ENCODE measurements at regions not wholly inside any gene's neighbourhood (a gene's known extent, or its start where the extent isn't known, plus 50 kb on each side); places are given as distances from the start of the nearest gene placed in this dataset.

DNA sequence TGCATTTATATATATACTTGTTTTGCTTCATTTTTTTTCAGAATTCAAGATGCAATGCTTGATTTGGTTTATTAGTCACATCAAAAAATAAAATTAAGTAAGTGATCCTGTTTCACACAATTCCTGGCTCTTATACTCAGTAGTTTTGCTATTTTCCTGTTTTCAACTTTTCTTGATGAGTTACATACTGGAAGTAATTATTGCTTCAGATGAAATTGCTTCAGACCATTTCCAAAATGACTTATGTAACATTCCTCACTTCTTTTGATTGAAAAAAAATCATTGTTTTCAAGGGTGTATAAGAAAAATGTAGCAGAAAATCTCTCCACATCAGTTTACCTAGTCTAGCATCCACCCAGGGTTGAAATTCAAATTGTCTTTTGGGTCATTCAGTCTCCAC is 65.0 kb downstream of the RGS2 start:
- Histone ChIP-seq H3K36me3 (no peaks in the 10 kb centered on the region), H3K27me3 (no peaks in the 10 kb centered on the region), H3K4me1 (no peaks in the 10 kb centered on the region), H3K9me3 (no peaks in the 10 kb centered on the region), H3K27ac (no peak overlapping the region), H3K4me3 (no peak overlapping the region)
- no peak for DNase-seq
- intact Hi-C loops (cut with DNase I; ENCODE audit: low total_unique reads) = no loop called here
- TF ChIP-seq, protein P1, sequence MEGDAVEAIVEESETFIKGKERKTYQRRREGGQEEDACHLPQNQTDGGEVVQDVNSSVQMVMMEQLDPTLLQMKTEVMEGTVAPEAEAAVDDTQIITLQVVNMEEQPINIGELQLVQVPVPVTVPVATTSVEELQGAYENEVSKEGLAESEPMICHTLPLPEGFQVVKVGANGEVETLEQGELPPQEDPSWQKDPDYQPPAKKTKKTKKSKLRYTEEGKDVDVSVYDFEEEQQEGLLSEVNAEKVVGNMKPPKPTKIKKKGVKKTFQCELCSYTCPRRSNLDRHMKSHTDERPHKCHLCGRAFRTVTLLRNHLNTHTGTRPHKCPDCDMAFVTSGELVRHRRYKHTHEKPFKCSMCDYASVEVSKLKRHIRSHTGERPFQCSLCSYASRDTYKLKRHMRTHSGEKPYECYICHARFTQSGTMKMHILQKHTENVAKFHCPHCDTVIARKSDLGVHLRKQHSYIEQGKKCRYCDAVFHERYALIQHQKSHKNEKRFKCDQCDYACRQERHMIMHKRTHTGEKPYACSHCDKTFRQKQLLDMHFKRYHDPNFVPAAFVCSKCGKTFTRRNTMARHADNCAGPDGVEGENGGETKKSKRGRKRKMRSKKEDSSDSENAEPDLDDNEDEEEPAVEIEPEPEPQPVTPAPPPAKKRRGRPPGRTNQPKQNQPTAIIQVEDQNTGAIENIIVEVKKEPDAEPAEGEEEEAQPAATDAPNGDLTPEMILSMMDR (IDR thresholded peaks at IDR 0.05) = no peak
- no peak for TF ChIP-seq POLR2A (IDR thresholded peaks at IDR 0.05)

DNA sequence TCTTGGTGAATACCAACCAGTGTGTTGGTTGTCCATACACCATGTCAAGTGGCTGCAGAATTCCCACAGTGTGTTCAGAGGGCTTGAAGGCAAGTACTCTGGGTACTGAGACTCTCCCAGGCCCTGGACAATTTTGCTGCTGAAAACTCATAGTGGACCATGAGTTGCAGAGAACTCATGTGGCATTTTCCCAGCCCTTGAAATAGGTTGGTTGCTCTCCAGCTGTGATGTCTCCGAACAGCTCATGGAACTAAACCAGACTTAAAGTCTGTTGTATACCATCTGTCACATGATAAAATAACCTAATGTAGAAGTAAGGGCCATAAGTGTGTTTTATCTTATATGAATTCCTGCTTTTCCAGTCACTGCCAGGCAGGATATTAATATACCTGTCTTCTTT is 67.8 kb downstream of the RGS2 start:
- Histone ChIP-seq H3K27me3 (no peaks in the 10 kb centered on the region), H3K9me3 (no peaks in the 10 kb centered on the region), H3K4me3 (no peak overlapping the region), H3K4me1 (no peaks in the 10 kb centered on the region), H3K27ac (no peak overlapping the region), H3K36me3 (no peaks in the 10 kb centered on the region)
- TF ChIP-seq, protein P1 (IDR thresholded peaks at IDR 0.05) = no peak
- no peak for TF ChIP-seq POLR2A (IDR thresholded peaks at IDR 0.05)
- DNase-seq = no peak
- intact Hi-C loops (cut with DNase I; ENCODE audit: low total_unique reads) = no loop called here

DNA sequence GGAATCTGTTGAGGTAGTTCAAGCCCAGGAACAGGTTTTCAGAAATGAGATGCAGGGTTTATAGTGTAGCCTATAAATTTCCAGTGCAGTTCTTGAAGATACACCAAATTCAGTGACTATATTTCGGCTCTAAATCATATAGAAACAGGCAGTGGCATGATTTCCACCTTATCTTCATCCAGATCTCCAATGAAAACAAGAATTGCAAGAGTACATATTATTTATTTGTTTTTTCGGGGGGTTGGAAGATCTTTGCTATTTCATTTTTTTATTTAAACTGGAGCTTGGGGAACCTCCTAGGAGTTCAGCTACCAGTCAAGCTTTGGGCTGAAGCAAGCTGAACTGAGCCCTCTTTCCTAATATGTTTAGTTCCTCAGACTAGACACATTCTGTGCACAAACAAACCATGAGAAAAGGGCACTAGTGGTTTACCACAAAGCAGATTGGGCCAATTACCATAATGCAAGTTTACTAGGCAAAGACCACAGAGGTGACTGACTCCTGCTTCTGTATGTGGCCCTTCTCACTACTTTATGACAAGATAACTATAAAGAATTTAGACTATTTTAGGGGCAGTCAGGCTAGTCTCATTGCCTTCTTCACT is 68.5 kb downstream of the RGS2 start:
- H3K9me3 ChIP-seq = no peaks in the 10 kb centered on the region
- H3K36me3 ChIP-seq = no peaks in the 10 kb centered on the region
- no peak overlapping the region for H3K27ac ChIP-seq
- no peaks in the 10 kb centered on the region for H3K4me1 ChIP-seq
- intact Hi-C loops (cut with DNase I; ENCODE audit: low total_unique reads) = no loop called here
- no peak for TF ChIP-seq POLR2A (IDR thresholded peaks at IDR 0.05)
- TF ChIP-seq, protein P1 (IDR thresholded peaks at IDR 0.05) = no peak
- H3K4me3 ChIP-seq = no peak overlapping the region
- no peaks in the 10 kb centered on the region for H3K27me3 ChIP-seq
- DNase-seq = no peak

GRCh38 chr1:192878249-192878648 is 69.4 kb downstream of the RGS2 start:
- intact Hi-C loops (cut with DNase I; ENCODE audit: low total_unique reads) = no loop called here
- H3K36me3 ChIP-seq = no peaks in the 10 kb centered on the region
- no peaks in the 10 kb centered on the region for H3K4me1 ChIP-seq
- H3K4me3 ChIP-seq = no peak overlapping the region
- no peaks in the 10 kb centered on the region for H3K27me3 ChIP-seq
- DNase-seq = peak; percentile 59 to 66
- H3K9me3 ChIP-seq = no peaks in the 10 kb centered on the region
- TF ChIP-seq, protein P1 (IDR thresholded peaks at IDR 0.05) = no peak
- TF ChIP-seq POLR2A (IDR thresholded peaks at IDR 0.05) = no peak
- peak overlapping the region in 1 of 2 donors; percentile 27 for H3K27ac ChIP-seq

DNA sequence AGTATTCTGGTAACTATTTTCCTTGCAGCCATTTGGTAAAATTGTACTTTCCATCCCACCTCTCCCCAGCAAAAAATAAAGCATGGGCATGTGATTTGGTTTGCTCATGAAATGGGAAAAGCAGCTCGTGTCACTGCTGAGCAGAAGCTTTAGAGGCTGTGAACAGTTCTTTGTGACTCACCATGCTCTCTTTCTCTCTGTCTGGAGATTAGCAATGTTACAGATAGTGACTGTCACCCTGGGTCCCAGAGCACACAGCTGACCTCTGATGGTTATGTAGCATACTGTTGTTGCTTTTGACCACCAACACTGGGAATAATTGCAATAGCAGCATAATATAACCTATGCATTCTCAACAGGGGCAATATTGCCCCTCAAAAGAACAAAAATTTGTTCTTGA is 70.6 kb downstream of the RGS2 start:
- Histone ChIP-seq H3K27me3 (no peaks in the 10 kb centered on the region), H3K9me3 (no peaks in the 10 kb centered on the region), H3K36me3 (no peaks in the 10 kb centered on the region), H3K4me3 (no peak overlapping the region), H3K27ac (no peak overlapping the region), H3K4me1 (no peaks in the 10 kb centered on the region)
- no peak for TF ChIP-seq POLR2A (IDR thresholded peaks at IDR 0.05)
- TF ChIP-seq, protein P1 (IDR thresholded peaks at IDR 0.05) = no peak
- DNase-seq = no peak
- intact Hi-C loops (cut with DNase I; ENCODE audit: low total_unique reads) = no loop called here
